HG03045 (cell line): ENCODE measurements at regions not wholly inside any gene's neighbourhood (a gene's known extent, or its start where the extent isn't known, plus 50 kb on each side); places are given as distances from the start of the nearest gene placed in this dataset.

Experiments
- ATAC-seq: cut with Tn5 transposase; IDR thresholded peaks from one replicate; pipeline ENCODE4 v1.9.1; 2021; ENCODE audit warnings: mild to moderate bottlenecking, moderate library complexity; ENCODE audit not compliant: unreplicated experiment

- ATAC-seq = no peak
These were observed 410.6 kb upstream of the THRB start for GRCh38 chr3:24905266-24905665.

- no peak for ATAC-seq
These were observed 412.5 kb upstream of the THRB start for GRCh38 chr3:24907106-24907505.

- ATAC-seq = no peak
These were observed 416.4 kb upstream of the THRB start for GRCh38 chr3:24911076-24911475.

GRCh38 chr3:24915639-24916038, 421.0 kb upstream of the THRB start:
- no peak for ATAC-seq

- ATAC-seq = no peak
These were observed 423.3 kb upstream of the THRB start for GRCh38 chr3:24917908-24918307.

GRCh38 chr3:24923570-24923969, 428.9 kb upstream of the THRB start:
- no peak for ATAC-seq

- no peak for ATAC-seq
These were observed 434.9 kb upstream of the THRB start for GRCh38 chr3:24929521-24929920.

GRCh38 chr3:24933401-24933800, 438.8 kb upstream of the THRB start:
- ATAC-seq = no peak

- no peak for ATAC-seq
These were observed 441.9 kb upstream of the THRB start for GRCh38 chr3:24936574-24936973.

GRCh38 chr3:24937228-24937627, 442.6 kb upstream of the THRB start:
- ATAC-seq = no peak

GRCh38 chr3:24937780-24938179, 443.1 kb upstream of the THRB start:
- ATAC-seq = no peak

GRCh38 chr3:24943961-24944360, 449.3 kb upstream of the THRB start:
- ATAC-seq = no peak

GRCh38 chr3:24944805-24945520, 450.3 kb upstream of the THRB start:
- no peak for ATAC-seq

- ATAC-seq = no peak
These were observed 450.9 kb upstream of the THRB start for GRCh38 chr3:24945563-24945962.

GRCh38 chr3:24947103-24947502, 452.5 kb upstream of the THRB start:
- no peak for ATAC-seq

GRCh38 chr3:24951180-24951579, 456.5 kb upstream of the THRB start:
- ATAC-seq = no peak

- no peak for ATAC-seq
These were observed 457.7 kb upstream of the THRB start for GRCh38 chr3:24952388-24952787.

- no peak for ATAC-seq
These were observed 458.6 kb upstream of the THRB start for GRCh38 chr3:24953060-24953771.

GRCh38 chr3:24956613-24957012, 462.0 kb upstream of the THRB start:
- ATAC-seq = no peak

GRCh38 chr3:24958271-24958670, 463.6 kb upstream of the THRB start:
- no peak for ATAC-seq

GRCh38 chr3:24958910-24959447, 464.3 kb upstream of the THRB start:
- ATAC-seq = no peak
